Endothelial cell (in vitro differentiated cells): ENCODE measurements at regions not wholly inside any gene's neighbourhood (a gene's known extent, or its start where the extent isn't known, plus 50 kb on each side); places are given as distances from the start of the nearest gene placed in this dataset.

ENCODE experiments used
- DNase-seq: peaks from one replicate; pipeline ENCODE4 v3.0.0; 2021; ENCODE audit warnings: low spot score
- H3K27ac Mint-ChIP-seq: one replicate; pipeline ENCODE4 v1.8.0; 2021; ENCODE audit warnings: mixed read lengths, inconsistent platforms; ENCODE audit not compliant: unreplicated experiment
- H3K27me3 Mint-ChIP-seq: one replicate; pipeline ENCODE4 v1.8.0; 2021; ENCODE audit warnings: mild to moderate bottlenecking, moderate library complexity, mixed read lengths, inconsistent platforms; ENCODE audit not compliant: unreplicated experiment
- H3K36me3 Mint-ChIP-seq: one replicate; pipeline ENCODE4 v1.8.0; 2021; ENCODE audit warnings: mild to moderate bottlenecking, low read depth, mixed read lengths, inconsistent platforms; ENCODE audit not compliant: unreplicated experiment
- H3K4me1 Mint-ChIP-seq: one replicate; pipeline ENCODE4 v1.8.0; 2021; ENCODE audit warnings: mild to moderate bottlenecking, mixed read lengths, inconsistent platforms; ENCODE audit not compliant: unreplicated experiment
- H3K4me3 Mint-ChIP-seq: one replicate; pipeline ENCODE4 v1.8.0; 2021; ENCODE audit warnings: mild to moderate bottlenecking, mixed read lengths, inconsistent platforms; ENCODE audit not compliant: unreplicated experiment
- H3K9me3 Mint-ChIP-seq: one replicate; pipeline ENCODE4 v1.8.0; 2021; ENCODE audit warnings: mixed read lengths, inconsistent platforms; ENCODE audit not compliant: unreplicated experiment
- TF ChIP-seq, protein P1 (sequence below): fragments of 200-600 bp; sonication (generic); IDR thresholded peaks from one replicate; pipeline ENCODE4 v1.5.0; 2021; ENCODE audit warnings: antibody characterized with exemption; ENCODE audit not compliant: unreplicated experiment

DNA sequence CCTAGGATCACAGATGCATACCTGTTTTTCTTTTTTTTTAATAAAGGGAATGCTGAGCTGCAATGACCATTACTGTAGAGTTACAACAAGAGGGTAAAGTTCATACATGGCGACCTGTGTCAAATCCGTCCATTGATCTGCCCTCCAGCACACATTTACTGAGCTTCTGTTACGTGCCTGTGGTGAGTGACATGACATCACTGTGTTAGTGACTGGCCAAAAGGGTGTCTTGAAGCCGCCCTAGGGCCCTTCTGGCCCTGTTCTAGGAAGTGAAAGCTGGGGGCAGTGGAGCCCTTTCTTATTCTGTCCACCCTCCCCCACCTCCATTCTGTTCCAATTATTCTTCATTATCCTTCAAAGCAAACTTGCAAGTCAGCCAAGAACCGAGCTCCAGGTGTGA is 66.3 kb downstream of the ZIC5 start:
- H3K4me1 Mint-ChIP-seq = peaks cover 5% of the 10 kb centered on the region
- H3K36me3 Mint-ChIP-seq = no peaks in the 10 kb centered on the region
- TF ChIP-seq, protein P1, sequence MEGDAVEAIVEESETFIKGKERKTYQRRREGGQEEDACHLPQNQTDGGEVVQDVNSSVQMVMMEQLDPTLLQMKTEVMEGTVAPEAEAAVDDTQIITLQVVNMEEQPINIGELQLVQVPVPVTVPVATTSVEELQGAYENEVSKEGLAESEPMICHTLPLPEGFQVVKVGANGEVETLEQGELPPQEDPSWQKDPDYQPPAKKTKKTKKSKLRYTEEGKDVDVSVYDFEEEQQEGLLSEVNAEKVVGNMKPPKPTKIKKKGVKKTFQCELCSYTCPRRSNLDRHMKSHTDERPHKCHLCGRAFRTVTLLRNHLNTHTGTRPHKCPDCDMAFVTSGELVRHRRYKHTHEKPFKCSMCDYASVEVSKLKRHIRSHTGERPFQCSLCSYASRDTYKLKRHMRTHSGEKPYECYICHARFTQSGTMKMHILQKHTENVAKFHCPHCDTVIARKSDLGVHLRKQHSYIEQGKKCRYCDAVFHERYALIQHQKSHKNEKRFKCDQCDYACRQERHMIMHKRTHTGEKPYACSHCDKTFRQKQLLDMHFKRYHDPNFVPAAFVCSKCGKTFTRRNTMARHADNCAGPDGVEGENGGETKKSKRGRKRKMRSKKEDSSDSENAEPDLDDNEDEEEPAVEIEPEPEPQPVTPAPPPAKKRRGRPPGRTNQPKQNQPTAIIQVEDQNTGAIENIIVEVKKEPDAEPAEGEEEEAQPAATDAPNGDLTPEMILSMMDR = no peak
- H3K4me3 Mint-ChIP-seq = no peak overlapping the region
- peaks cover under 1% of the 10 kb centered on the region for H3K27me3 Mint-ChIP-seq
- H3K27ac Mint-ChIP-seq = no peak overlapping the region
- DNase-seq = no peak
- H3K9me3 Mint-ChIP-seq = no peaks in the 10 kb centered on the region

- TF ChIP-seq, protein P1 = no peak
- H3K27me3 Mint-ChIP-seq = peaks cover 6% of the 10 kb centered on the region
- no peaks in the 10 kb centered on the region for H3K36me3 Mint-ChIP-seq
- no peak overlapping the region for H3K4me3 Mint-ChIP-seq
- H3K9me3 Mint-ChIP-seq = no peaks in the 10 kb centered on the region
- no peak overlapping the region for H3K27ac Mint-ChIP-seq
- peaks cover 5% of the 10 kb centered on the region for H3K4me1 Mint-ChIP-seq
- no peak for DNase-seq
These were observed 68.4 kb downstream of the ZIC5 start for GRCh38 chr13:99903140-99903539.

DNA sequence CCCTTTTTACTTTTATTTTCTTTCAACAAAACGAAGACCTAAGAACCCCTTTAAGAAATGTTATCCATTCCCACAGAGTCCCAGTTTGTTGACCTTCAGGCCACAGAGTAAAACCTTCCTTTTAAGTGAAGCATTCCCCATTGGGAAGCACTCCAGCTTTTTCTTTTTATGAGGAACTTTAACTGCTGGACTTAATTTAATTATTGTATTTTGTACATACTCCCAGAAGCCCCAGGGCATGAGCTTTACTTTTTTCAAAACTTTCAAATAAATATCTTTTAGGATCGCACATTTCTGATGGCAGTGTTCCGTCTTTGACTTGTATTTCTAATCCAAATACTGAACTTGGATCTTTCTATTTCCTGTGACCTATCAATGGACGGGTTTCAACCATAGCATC is 68.9 kb downstream of the ZIC5 start:
- no peak overlapping the region for H3K4me3 Mint-ChIP-seq
- H3K4me1 Mint-ChIP-seq = peaks cover 5% of the 10 kb centered on the region

GRCh38 chr13:99900960-99901359 is 70.6 kb downstream of the ZIC5 start:
- peaks cover 5% of the 10 kb centered on the region for H3K4me1 Mint-ChIP-seq
- H3K27ac Mint-ChIP-seq = no peak overlapping the region
- DNase-seq = no peak
- no peak overlapping the region for H3K4me3 Mint-ChIP-seq
- TF ChIP-seq, protein P1 = no peak
- no peaks in the 10 kb centered on the region for H3K36me3 Mint-ChIP-seq
- H3K9me3 Mint-ChIP-seq = no peaks in the 10 kb centered on the region
- H3K27me3 Mint-ChIP-seq = peaks cover 9% of the 10 kb centered on the region

More for the DNA sequence above, 68.9 kb downstream of the ZIC5 start:
- H3K36me3 Mint-ChIP-seq = no peaks in the 10 kb centered on the region
- no peaks in the 10 kb centered on the region for H3K9me3 Mint-ChIP-seq
- H3K27me3 Mint-ChIP-seq = peaks cover 6% of the 10 kb centered on the region
- no peak for DNase-seq
- TF ChIP-seq, protein P1 = no peak
- no peak overlapping the region for H3K27ac Mint-ChIP-seq

GRCh38 chr13:99898421-99898820 is 73.1 kb downstream of the ZIC5 start:
- DNase-seq = no peak
- TF ChIP-seq, protein P1 = no peak
- Mint-ChIP-seq H3K27ac (no peak overlapping the region), H3K36me3 (no peaks in the 10 kb centered on the region), H3K4me3 (no peak overlapping the region), H3K4me1 (peaks cover 9% of the 10 kb centered on the region), H3K9me3 (no peaks in the 10 kb centered on the region), H3K27me3 (peaks cover 13% of the 10 kb centered on the region)
